ENCODE measurements at regions not wholly inside any gene's neighbourhood (a gene's known extent, or its start where the extent isn't known, plus 50 kb on each side); places are given as distances from the start of the nearest gene placed in this dataset.

DNA sequence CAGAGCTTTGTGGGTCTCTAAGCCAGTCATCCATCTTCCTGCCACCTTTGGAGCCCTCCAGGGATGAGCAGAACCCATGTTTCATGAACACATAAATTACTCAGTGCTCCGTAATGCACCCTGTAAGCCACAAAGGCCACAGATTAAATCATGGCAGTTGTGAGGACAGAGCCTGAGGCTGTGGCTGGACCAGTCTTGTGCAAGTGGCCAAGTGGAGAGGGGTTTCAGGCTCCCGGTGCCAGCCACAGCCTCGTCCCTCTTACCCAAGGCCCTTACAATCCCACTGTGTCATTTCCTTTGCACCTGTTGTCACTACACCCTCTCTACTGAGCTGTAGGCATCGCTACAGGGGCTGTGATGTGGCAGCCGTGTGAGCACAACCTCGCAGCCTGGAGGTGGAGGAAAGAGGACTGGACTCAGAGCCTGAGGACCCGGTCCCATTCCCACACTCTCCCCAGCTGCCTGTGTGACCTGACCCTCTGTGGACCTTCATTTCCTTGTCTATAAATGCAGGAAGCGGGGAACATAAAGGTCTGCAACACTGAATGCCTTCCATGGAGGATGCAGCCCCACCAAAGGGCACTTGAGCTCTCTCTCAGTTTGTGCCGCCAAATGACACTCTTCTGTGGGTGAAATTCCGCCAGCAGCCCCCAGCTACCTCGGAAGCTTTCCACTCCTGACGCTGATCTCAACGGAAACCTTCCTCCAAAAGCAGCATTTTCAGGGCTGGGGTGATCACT lies 792.0 kb downstream of the UQCRFS1 start:
- DNase-seq (ENCODE audit: low spot score): no peak

DNA sequence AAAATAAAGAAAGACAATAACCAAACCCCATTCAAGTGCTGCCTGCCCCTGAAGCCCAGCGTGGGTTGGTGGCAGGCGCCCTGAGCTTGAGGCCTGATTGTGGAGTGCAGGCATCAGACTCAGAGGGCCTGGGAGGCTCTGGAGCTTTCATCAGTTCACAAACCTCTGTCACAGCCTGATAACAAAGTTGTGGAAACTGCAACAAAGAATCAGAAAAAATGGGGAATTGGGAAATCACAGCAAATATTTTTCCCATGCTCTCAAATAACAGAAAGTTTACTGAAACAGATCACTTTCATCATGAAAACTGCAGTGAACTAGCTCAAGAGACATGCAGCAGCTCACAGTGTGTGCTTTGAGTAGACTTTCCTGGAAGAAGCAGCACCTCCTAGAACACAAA lies 793.6 kb downstream of the UQCRFS1 start:
- DNase-seq (ENCODE audit: low spot score): no peak

DNA sequence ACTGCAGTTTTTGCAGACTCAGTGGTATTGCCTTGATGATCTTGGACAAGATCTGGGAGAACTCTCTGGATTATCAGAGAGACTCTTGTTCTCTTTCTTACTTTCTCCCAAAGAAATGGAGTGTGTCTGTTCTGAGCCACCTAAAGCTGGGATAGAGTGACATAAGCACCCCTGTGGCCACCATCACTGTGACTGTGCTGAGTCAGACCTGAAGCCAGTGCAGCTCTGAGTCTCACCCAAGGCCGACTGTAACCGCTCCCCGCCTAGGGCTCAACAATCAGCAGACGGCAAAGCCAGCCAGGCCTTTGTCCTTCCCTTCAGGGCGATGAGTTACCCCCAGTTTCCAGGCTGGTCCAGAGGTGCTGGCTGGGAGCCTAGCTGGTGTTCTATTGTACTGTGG lies 795.6 kb downstream of the UQCRFS1 start:
- no peak for DNase-seq (ENCODE audit: low spot score)

DNA sequence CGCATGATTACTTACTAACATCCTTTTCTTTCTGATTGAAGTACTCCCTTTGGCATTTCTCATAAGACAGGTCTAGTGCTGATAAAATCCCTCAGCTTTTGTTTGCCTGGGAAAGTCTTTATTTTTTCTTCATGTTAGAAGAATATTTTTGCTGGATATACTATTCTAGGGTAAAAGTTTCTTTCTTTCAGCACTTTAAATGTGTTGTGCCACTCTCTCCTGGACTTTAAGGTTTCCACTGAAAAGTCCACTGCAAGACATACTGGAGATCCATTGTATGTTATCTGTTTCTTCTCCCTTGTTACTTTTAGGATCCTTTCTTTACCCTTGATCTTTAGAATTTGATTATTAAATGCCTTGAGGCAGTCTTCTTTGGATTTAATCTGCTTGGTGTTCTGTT lies 796.7 kb downstream of the UQCRFS1 start:
- no peak for DNase-seq (ENCODE audit: low spot score)

DNA sequence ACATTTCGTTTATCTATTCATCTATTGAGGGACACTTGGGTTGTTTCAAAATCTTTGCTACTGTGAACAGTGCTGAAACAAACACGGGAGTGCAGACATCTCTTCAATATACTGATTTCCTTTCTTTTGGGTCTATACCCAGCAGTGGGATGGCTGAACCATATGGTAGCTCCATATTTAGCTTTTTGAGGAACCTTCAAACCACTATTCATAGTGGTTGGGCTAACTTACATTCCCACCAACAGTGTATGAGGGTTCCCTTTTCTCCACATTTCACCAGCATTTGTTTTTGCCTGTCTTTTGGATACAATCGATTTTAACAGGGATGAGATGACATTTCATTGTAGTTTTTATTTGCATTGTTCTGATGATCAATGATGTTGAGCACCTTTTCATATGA lies 798.2 kb downstream of the UQCRFS1 start:
- no peak for DNase-seq (ENCODE audit: low spot score)

DNA sequence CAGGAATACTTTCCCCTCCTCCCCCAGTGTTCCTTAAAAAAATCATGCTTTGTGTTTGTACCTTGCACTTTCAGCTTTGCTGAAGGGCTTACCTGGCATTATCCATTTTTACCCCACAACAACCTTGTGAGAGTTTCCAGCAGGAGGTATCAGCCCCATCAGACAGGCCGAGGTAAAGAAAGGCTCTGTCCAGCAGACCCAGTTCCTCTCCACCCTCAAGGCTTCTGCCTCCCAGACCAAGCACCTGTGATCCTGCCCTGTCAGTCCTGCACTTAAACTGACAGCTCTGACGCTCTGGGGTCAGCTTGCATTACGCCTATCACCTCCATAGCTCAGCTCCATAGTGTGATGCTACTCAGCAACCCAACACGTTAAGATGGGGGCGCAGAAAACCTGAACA lies 803.1 kb downstream of the UQCRFS1 start:
- no peak for DNase-seq (ENCODE audit: low spot score)

DNA sequence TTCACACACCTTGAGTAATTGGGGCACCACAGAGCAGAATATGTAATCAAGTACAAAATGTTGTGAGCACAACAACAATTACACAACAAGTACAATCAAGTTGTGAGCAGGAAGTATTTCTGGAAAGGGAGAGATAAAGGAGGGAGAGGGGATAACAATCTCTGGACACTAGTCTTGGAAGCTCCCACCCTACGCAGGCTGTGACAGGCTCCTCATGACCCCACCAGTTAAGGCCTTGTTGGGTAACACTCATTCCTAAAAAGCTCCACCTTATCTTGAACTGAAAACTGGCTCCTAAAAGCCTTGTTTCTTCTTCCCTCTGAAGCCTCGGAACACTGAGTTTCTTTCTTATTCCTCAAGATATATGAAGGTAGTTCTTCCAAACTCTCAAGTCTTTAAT lies 806.0 kb downstream of the UQCRFS1 start:
- DNase-seq (ENCODE audit: low spot score): no peak

DNA sequence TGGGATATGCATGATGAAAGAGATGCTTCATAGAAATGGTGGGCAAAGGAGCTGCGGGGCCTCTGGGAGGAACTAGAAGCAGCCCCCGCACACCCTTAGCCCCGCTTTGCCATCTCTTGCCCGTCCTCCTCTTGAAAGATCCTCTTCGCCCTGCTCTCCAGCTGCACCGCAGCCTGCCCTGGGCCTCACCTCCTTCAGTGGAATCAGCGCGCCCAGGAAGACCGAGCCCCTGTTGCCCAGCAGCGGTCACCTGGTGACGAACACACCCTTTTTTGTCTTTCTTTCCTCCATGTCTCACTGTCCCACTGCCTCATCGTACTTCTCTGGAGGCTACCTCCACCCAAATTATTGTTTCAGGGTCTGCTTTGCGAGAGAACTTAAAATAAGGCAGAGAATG lies 807.6 kb downstream of the UQCRFS1 start:
- DNase-seq (ENCODE audit: low spot score): no peak

DNA sequence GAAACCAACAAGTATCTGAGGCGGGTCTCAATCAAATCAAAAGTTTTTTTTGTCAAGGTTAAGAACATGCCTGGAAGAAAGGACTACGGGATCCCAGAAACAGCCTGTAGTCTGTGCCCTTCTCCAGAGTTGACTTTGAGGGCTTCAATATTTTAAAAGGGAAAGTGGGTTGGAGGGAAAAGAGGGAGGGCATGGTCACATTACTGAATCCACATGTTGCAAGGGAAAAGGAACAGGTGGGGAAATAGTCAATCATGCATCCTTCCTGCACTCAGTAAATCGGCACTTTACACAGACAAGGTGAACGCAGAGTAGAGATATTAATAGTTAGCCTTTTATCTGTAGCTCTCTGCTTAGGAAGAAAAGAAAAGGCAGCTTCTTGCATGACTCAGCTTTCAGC lies 808.5 kb downstream of the UQCRFS1 start:
- DNase-seq (ENCODE audit: low spot score): no peak

DNA sequence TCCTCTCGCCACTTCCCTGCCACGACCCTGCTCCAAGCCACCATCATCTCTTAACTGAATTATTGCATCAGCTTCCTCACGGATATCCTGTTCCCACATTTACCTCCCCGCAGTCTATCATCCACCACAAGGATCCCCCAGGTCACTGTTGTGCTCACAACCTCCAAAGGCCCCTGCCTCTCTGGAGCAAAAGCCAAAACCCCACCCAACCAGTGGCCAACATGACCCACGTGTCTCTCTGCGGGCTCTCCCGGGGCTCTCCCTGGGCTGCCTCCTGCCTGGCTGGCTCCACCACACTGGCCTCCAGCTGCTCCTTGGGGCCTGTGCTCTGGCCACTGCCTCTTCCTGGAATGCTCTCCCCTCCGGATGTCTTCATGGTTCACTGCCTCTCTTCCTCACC lies 809.3 kb downstream of the UQCRFS1 start:
- DNase-seq (ENCODE audit: low spot score): no peak

DNA sequence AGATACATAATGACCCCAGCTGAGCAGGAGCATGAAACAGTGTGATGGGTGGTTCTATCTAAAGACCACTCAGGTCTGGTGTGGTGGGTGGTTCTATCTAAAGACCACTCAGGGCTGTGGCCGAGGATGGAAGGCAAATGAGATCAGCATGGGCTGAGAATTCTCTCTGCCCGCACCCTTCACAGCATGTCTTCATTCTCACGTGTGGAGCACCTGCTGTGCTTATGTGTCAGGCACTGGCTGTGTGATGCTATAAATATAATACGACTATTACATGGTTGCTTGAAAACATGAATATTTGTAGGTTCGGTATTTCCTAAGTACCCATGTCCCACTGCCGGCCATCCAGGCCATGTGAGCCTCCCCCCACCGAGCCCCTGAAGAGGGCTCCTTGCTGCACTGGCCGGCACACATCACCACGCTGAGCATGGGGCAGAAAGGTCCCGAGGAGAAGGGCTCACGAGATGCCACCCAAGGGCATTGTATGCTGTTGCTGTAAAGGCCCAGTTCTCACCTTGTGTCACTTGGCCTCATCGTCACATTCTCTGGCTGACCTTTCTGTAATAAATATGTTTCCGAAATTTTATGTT lies 810.2 kb downstream of the UQCRFS1 start:
- no peak for DNase-seq (ENCODE audit: low spot score)

DNA sequence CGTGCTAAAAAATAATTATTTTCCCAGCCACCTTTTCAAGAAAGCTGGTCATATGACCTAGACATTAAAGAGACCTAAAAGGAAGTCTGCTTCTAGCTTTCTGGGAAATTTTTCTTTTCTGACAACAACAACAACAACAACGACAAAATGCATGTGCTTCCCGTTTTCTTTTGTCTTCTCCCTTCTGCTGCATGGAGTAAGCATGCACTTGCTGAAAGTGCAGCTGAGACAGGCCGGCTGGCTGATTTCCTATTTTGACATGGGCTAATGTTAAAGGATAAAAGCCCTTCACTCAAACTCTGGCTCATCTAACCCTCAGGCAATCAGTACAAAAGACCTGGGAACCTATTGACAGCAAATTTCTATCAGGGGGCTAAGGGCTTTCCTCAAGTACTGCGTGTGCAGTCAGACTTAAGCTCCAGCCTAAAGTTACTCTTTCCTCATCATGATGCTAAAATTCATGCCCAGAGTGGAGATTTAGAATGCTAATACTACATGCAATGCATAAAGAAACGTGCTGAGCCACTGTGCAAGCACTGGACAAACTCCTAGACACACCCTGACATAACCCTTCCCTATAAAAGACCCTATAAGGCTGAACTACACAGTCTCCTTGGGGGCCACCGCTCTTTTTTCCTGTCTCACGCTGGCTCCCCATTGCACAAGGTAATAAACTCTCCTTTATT lies 811.1 kb downstream of the UQCRFS1 start:
- DNase-seq (ENCODE audit: low spot score): no peak

DNA sequence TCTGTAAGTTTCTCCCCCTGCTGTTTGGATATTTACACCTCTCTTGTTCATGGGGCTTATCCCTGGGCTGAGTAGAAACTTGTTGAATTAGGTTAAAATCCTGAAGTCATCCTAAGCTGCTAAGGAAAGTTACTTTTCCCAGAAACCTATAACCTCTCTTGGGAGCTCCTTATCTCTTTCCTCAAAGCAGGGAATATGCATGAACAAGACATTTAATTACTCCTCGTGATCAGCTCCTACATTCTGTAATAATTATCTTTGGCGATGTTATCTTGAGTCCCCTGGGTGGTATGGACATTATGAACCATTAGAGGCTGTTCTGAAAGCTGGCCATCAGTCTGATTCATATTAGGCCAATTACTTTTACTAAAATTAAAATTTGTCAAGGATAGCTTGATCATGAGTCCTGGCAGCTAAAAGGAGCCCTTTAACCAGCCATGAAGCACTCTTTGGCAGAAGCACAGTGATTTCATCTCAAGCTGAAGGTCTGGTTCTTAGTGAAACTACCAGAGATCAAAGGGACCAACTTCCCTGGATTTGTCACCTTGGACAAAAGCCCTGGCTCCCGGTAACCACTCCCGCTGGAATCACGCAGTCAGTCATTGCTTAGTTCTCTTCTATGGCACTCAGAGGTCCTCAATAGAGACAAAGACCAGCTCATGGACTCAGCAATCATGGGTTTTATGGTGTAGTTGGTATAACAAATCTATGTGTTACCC lies 811.8 kb downstream of the UQCRFS1 start:
- no peak for DNase-seq (ENCODE audit: low spot score)

DNA sequence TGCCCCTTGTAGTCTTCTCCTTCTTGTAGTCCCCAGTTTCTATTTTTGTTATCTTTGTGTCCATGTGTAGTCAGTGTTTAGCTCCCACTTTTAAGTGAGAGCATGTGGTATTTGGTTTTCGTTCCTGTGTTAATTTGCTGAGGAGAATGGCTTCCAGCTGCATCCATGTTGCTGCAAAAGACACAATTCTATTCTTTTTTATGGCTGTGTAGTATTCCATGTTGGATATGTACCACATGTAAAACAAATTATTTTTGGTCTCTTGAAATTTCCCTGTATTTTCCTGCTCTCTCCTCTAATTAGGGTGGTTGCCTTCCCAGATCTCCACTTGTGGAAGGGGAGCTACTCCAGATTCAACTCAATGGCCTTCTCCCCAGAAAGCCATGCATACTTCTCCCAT lies 813.8 kb downstream of the UQCRFS1 start:
- DNase-seq (ENCODE audit: low spot score): no peak

DNA sequence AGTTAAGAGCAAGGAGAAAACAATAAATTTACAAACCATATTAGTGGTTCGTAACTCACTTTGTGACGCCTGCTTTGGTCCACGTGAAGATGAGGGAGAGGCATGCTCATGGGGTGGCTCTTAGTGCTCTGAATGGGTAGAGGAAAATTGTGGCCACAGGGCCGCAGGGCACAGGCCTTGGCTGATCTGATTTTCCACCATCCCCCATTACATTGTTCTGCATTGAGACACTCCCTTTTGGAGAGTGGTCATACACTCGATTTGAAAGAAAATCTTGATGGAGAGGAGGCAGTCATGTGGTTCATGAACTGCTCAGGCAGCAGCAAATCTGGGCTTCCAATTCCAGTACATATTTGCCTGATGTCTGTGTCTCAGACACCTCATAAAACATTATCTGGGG lies 815.2 kb downstream of the UQCRFS1 start:
- DNase-seq (ENCODE audit: low spot score): no peak

DNA sequence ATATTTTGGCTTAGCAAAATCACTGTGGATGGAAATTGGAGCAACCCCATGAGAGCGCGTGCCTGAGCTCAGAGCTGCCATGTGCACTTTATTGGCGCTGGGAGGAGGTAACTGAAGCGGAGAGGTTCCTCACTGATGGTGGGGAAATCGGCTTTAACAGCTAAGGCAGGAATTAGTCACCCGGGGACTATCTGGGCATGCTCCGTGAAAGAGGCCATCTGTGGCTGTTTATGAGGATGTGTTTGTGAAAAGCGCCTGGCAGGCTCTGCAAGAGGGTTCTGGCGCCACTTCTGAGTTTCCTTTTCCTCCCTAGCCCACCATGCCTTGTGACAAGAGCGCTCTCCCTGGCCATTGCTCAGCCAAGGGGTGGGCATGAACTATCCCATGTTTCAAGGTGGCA lies 815.6 kb downstream of the UQCRFS1 start:
- no peak for DNase-seq (ENCODE audit: low spot score)

DNA sequence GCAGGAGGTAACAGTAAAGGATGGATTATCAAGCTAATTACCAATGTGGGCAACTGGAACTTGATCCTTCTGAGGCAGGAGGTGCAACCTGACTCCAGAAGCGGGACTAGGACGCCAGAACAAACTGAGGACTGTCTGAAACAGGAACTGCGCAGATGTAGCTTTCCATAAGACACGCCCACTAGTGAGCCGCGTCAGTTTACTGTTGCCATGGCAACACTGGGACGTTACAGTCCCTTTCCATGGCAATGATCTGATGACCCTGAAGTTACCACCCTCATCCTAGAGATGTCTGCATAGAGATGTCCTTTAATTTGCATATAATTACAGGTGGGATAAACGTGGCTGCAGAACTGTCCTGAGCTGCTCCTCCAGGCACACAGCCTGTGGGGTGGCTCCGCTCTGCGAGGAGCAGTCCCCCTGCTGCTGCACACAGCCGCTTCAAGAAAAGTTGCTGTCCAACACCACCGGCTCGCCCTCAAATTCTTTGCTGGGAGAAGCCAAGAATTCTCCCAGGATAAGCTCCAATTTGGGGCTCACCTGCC lies 816.6 kb downstream of the UQCRFS1 start:
- DNase-seq (ENCODE audit: low spot score): no peak

DNA sequence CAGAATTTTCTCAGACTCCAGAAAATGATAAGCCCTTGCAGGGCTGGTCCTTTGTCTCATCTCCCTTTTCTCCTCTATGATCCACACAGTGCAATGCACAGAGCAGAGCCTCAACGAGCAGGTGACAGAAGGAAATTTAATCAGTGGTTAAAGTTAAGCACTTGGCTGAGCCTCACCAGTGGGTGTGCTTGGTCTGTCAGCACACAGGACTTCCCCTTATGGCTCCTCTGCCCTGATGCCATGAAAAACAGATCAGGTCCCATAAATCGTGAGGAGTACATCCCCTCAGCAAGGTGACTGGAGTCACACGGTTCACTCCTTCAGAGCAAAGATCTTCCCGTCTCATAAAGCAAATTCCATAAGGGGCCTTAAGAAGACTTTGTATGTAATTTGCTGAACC lies 818.2 kb downstream of the UQCRFS1 start:
- DNase-seq (ENCODE audit: low spot score): no peak

DNA sequence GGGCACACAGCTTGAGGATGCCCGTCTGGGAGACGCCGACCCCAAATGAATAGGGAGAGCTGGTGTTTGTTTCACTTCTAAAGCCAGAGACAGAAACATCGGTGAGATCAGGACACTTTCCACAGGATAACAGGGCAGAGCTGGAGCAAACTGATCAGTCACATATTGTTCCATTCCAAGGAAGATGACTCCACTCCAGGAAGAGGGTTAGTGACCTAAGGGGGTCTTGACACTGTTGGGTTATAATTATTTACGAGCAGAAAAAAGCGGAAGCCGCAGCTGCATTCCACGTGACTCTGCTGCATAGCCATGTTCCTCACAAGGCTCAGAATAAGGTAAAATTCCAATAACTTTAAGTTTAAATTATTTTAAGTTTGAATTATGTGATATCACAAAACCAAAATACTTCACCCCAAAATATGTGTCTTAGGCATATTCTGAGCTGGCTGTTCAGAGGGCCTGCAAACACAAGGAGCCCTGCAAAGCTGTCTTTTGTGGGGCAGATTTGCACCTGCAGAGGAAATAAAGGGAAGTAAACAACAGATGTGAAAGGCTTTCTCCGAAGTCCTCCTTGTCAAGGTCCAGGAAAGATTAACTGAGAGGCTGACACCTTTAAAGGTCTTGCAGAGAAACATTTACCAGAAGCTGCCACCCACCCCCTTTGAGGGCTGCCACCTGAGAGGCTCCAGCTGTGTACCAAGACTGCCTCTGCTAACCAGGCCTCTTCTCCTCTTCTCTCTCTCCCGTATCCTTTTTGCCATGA lies 819.2 kb downstream of the UQCRFS1 start:
- no peak for DNase-seq (ENCODE audit: low spot score)

DNA sequence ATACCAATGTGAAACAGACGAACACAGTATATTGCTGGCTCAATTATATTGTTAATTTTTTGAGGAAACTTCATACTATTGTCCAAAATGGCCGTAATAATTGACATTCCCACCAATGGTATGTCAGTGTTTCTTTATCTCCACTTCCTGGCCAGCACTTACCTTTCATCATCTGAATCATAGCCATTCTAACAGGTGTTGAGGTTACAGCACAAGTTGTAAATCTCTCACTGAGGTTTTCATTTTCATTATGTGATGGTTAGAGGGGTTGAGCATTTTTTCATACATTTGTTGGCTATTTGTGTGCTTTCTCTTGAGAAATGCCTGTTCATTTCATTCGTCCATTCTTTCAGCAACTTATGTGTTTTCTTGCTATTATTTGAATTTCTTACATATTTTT lies 824.0 kb downstream of the UQCRFS1 start:
- no peak for DNase-seq (ENCODE audit: low spot score)

DNA sequence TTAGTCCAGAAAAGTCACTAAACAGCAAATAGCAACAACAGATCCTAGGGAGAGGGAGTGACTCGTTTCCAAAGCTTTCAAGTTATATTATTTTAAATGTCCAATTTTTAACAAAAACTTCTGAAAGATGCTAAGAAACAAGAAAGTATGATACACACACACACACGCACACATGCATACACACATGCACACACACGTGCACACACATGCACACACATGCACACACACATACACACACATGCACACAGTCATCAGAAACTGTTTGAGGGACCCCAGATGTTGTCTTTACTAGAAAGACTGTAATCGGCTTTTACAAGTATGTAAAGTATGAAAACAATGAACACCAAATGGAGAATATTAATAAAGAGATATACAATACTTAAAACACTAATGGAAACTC lies 825.4 kb downstream of the UQCRFS1 start:
- DNase-seq (ENCODE audit: low spot score): no peak

DNA sequence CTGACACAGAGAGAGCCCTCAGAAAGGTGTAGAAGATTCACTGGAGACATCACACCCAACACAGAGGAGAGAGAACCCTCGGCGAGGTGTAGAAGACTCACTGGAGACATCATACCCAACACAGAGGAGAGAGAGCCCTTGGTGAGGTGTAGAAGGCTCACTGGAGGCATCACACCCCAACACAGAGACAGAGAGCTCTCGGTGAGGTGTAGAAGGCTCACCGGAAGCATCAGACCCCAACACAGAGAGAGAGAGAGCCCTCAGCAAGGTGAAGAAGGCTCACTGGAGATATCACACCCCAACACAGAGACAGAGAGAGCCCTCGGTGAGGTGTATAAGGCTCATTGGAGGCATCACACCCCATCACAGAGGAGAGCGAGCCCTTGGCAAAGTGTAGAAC lies 826.5 kb downstream of the UQCRFS1 start:
- no peak for DNase-seq (ENCODE audit: low spot score)

Data from HT-29 (cell line).